GM18858 (cell line): ENCODE measurements at regions not wholly inside any gene's neighbourhood (a gene's known extent, or its start where the extent isn't known, plus 50 kb on each side); places are given as distances from the start of the nearest gene placed in this dataset.

ENCODE experiments used
- ATAC-seq: cut with Tn5 transposase; IDR thresholded peaks from one replicate; pipeline ENCODE4 v1.9.1; 2021; ENCODE audit not compliant: unreplicated experiment

DNA sequence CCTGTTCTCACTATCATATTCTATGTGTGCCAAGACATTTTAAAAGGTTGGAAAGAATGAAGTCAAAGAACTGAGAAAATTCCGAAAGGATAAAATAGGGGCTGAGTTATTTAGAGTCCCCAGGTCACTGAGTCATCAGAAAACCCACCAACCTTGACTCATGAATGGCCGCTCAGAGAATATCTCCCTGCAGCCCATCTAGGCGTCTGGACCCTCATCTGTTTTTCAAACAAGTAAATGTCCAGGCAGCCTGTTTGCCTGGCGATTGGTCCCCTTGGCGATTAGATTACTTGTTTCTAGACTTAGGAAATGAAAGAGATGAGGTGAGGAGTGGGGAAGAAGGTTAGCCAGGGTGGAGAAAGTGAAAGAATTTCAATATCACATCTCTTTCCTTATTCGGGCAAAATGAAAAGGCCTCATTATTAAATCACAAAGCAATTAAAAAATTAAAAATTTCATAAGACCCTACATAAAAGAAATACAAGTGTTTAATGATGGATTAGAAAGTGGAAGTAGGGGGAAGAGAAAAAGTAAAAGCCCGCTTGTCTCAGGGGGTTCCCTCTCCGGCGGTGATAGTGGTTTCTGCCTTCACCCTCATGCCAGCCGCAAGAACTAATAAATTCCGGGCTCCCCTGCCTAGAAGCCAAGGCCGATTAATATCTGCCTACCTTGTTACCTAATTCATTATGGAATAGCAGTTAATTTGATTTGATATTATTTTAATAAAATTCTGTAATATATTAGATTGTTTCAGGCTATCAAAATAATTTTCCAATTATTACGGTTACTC is 415.9 kb downstream of the BCL11B start:
- ATAC-seq: no peak

DNA sequence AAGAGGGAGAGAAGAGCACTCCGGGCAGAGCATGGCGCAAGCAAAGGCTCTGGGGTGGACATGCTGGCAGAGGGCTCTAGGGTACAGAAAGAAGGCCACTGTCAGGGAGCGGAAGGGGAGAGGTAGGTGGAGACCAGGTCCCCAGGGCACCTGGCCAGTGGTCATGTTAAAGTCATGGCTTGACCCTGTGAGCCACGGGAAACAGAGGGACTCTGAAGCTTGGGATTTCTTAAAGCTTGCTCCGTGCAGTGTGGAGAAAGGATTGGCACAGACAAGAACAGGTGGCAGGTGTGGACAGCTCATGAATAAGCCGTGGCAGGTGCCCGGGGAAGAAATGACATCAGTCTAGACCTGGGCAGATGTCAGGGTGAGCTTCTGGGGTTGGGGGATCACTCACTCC is 413.8 kb downstream of the BCL11B start:
- ATAC-seq: no peak

DNA sequence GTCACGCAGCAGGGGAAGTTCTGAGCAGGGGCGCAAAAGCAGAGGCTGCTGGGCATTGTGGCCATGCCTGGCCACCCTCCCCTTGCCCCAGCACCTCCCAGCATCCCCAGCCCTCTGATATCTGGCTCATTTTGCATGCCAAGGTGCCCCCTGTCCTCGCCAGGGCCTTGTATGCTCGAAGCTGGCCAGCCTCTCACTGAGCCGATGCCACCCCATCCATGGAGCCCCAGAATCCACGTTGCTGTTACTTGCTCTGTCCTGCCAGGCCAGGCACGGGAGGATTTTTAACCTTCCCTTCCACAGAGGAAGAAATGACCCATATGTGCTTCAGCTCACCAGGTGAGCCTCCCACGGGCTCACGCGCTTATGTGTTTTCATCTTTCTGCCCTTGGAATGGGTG is 413.4 kb downstream of the BCL11B start:
- ATAC-seq: no peak

DNA sequence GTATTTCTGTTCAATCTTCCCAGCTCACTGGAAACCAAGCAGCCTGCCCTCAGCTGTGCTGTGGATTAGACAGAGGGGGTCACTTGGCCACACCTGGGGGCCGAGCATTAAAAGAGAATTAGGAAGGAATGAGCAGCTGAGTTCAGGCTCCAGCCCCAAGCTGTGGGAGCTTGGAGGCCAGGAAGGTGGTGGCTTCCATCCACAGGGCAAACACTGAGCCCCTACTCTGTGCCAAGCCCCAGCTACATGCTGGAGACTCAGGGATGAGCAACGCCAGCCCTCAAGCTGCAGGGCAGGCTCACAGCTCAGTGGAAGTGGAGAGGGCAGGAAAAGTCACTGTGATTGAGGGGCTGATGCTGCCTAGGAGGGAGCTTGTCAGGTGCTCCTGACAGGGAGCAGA is 412.7 kb downstream of the BCL11B start:
- ATAC-seq: no peak

DNA sequence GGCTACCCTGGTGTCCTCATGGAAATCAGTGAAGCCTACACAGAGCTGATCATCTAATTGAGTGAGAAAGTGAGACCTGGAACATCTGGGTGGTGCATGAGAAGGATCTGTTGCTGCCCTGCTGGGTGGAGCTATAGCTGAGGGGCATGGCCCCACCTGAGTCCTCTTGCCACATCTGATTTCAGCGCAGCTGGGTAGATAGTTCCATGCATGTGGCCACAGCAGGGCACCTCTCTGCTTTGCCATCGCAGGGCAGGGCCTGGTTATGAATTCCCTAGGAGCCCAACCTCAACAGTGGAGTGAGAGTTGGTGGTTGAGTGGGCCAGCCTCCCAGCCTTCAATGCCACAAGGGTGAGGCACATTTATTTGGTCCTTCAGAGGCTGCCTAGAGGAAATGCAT is 407.8 kb downstream of the BCL11B start:
- ATAC-seq: no peak

DNA sequence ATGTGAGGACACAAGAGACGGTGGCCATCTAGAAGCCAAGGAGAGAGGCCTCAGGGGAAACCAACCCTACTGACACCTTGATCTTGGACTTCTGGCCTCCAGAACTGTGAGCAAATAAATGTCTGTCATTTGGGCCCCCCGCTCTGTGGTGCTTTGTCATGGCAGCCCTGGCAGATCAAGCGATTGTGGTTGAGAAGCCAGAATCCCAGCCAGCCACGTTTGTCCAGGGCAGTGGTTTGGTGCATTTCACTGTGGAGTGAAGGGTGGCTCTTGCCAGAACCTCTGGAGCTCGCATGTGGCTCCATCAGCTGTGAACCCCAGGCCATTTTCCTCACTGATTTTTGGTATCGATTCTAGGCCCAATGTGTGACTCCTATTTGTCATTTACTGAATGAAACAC is 404.9 kb downstream of the BCL11B start:
- ATAC-seq: no peak

DNA sequence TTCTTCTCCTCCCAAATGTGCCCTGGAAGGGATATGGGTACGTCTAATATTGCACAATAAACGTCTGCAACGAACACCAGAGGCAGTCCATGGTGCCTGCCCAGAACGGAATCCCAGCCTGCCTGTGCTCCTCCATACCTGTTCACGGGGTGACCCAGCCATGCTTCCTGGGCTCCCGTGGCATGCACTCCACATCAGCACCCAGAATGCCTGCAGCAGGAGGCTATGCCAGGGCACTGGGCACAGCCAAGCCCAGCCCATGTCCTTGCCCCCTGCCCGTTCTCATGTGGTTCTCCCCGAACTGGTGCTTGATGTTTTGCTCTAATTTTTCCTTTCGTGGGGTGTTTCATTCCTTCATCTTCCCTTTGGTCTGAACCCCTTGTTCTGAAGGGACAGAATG is 404.3 kb downstream of the BCL11B start:
- no peak for ATAC-seq

DNA sequence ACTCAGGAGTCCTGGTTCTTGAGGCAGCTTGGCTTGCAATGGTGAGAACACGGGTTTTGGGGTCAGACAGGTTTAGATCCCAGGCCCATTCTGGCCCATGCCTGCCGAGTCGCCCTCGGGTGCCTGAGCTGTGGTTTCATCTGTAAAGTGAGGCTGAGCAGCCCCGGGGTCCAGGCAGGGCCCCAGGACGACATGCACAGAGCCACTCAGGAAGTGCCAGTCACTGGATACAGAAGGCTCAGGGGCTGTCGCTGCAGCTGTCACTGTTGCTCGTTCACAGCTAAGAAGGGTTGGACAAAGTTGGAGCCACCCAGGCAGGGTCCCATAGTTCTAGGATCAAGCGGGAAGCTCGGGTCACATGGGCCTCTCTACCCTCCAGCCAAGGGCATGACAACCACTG is 403.1 kb downstream of the BCL11B start:
- ATAC-seq: no peak

DNA sequence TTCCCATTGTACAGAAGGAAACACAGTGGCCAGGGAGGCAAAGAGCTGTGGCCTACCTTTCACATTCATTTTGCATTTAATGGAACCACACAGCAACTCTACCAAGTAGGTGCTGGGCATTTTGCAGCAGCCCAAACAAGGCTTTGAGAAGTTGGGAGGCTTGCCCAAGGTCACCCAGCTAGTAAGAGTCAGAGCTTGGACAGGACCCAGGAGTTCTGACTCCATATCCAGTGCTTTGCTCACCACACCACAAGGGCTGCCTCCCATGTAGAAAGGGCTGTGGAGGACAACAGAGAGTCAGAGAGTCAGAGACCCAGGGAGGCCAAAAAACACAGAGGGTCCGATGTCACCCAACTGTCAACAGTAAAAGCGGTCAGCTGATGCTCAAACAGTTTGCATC is 400.2 kb downstream of the BCL11B start:
- no peak for ATAC-seq

DNA sequence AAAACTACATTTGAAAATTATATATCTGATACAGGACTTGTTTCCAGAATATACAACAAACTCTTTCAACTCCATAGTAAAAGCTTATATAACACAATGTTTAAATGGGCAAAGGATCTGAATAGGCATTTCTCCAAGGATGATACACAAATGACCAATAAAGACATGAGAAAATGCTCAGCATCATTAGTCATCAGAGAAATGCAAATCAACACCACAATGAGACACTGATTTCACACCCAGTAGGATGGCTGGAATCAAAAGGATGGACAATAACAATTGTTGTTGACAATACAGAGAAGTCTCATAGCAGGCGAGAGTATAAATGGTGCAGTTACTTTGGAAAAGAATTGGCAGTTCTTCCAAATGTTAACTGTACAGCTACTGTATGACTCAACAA is 394.9 kb downstream of the BCL11B start:
- ATAC-seq: no peak

DNA sequence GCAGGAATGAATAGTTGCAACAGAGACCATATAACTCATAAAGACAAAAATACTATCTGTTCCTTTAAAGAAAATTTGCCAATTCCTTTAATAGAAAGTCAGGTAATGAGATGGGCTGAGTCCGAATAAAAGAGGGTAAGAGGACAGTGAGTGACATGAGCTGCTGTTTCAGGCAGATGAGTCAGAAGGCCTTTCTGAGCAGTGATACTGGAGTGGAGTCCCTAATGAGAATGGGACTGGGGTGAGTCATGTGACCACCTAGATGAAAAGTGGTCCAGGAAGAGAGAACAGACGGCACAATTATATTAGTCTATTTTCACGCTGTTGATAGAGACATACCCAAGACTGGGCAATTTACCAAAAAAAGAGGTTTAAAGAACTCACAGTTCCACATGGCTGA is 393.7 kb downstream of the BCL11B start:
- ATAC-seq: no peak

DNA sequence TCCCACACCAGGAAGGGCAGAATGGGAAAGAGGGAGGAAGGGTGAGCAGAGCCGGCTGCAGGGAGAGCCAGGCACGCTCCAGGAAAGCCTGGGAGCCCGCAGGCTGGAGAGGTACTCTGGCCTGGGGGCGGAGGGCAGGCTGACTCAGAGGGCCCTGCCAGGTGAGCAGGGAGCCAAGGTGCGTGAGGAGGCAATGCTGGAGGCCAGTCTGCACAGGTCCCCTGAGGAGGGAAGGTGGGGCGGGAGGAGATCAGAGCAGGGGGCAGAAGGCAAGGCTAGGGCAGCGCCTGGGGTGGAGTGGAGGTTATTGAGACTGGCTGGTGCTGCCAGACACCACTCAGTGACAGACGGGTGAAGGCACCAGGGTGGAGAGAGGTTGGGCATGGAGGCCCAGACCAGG is 385.0 kb downstream of the BCL11B start:
- ATAC-seq: no peak

DNA sequence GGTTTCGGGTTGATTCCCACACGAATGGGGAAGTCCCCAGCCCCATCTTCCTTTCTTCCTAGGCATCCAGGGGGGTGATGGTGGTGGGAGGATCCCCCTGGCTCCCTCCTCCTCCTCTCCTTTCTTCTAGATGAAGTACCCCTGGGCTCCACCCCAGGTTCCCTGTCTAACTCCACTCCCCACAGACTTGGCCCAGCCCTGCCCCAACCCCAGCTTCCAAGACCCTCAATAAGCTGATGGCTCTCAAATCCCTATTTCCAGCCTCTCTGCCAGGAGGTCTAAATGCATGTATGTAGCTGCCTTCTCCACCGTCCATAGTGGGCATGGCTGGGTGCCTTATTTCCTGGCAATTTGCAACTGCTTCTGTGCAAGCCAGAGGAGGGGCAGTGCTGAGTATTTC is 383.7 kb downstream of the BCL11B start:
- no peak for ATAC-seq

DNA sequence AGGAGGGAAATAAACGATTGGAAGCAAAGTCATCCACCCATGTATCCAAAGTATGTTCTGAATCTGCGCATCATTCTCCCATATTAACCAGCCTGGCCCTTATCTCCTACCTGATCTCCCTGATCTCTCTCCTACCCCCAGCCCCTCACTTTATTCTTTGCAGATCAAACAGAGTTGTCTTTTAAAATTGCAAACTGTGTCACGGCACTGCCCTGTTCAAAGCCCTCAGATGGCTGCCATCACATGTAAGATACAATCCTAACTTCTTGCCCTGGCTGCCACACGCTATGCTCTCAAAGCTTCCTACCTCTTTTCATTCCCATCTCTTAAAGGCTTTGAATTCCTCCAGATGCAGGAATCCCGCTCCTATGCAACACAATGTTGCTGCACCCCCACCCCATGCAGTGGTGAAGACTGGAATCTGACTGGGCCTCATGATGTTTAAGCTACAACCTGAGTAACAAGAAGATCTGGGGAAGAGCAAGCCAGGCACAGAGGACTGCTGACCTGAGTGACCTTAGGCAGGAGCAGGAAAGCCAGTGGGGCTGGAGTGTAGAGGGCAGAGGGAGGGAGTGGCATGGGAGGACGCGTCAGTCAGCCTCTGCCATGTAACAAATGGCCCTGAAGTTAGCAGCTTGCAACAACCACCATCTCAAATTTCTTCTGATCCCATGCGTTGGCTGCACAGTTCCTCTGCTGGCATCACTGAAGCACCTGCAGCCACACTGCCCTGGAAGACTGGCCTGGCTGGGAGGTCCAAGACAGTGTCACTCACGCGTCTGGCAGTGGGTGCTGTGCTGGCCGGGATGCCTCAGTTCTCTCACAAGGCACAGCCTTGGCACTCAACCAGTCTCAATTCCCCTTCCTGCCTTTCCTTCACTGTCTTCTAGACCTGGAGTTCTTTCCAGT is 382.8 kb downstream of the BCL11B start:
- ATAC-seq: no peak

DNA sequence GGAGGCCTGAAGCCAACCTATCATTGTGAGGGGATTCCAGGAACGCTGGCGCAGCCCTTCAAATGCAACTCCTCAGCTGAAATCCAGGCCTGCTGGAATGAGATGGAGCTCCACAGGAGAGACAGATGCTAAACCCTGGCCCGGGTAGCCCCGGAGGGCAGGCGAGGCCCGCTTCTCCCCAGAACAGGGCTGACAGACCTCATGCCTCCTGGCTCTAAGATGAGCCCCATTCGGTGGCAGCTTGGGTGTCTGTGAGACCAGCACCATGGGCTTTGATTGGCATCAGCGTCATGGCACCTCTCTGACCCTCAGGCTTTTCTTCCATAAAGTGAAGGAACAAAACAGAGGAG is 382.2 kb downstream of the BCL11B start:
- ATAC-seq: no peak

DNA sequence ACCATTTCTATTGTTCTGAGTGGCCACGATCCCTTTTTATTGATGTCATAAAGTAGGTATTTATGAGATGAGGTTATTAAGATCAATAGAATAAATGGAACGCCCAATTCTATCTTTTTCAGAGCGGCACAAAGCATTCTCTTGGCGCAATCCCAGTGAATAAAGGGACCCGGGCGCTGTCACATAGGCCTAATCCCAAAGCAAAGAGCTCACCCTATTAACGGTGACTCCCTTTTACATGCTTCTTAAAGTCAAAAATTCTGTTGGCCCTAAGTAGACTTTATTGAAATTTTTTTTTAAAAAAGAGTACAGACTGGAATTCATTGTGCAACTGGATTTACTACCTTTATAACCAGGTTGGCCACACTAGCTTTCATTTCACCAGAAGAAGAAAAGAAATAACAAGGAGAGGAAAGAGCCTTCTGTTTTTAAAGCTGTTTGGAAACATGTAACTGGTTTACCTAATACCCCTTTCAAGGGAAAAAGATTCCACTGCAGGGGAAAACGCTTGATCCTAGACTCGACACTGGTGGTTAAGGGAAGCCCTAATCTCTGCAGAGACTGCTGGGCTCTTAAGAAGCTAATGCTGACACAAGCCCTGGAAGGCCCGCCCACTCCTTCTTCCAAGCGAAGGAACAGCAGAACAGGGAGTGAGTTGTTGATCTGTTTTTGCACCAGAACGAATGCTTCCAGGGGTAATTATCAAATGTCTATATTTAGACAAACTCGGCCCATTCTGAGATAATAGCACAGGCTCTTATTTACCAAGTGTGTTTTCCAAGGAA is 381.2 kb downstream of the BCL11B start:
- ATAC-seq: no peak

DNA sequence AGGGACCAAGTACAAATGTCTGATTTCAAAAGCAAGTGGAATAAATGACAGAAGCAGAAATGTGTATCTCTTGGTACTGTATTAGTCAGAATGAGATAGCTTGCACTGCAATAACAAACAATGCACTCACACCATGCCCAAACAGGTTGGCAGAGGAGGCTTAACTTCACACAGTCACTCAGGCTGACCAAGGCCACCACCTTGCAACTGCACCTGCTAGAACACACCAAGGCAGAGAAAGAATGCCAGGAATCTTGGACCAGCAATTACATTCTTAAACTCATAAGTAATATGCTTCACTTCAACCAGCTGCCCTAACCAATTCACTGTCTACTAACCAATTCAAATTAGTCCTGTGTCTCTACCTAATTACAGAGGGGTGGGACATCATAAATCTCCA is 378.3 kb downstream of the BCL11B start:
- ATAC-seq: no peak

DNA sequence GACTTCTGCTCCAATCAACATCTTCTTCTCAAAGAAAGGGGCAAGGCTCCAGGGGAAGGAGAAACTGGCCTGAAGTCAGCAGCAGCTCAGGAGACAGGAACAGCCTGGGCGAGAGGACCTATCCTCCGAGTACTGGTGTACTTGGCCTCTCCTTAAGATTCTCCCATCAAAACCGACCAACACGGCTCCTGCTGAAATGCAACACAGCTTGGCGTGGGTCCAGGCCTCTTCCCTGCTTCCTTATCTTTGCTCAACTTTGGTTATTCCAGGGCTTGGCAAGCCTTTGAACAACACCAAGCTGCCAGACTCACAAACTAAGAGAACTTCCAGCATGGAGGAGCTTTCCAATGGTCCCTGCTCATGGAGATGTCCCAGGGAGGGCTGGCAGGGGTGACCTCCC is 377.4 kb downstream of the BCL11B start:
- no peak for ATAC-seq

DNA sequence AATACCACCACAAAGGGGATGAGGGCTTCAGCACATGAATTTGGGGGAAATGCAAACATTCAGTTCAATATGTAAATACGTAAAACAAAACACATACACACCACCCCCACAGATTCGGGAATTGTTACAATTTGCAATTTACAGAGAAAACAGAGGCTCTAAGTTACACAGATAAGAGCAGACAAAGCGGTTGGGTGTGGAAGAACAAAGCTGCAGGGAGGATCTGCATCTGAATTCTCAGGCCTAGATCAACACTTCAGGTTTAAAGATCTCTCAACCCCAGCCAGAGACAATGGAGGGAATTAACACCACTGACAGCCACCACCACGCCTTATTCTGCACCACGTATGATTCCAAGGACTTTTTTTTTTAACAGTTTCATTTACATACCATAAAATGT is 375.5 kb downstream of the BCL11B start:
- ATAC-seq: no peak

DNA sequence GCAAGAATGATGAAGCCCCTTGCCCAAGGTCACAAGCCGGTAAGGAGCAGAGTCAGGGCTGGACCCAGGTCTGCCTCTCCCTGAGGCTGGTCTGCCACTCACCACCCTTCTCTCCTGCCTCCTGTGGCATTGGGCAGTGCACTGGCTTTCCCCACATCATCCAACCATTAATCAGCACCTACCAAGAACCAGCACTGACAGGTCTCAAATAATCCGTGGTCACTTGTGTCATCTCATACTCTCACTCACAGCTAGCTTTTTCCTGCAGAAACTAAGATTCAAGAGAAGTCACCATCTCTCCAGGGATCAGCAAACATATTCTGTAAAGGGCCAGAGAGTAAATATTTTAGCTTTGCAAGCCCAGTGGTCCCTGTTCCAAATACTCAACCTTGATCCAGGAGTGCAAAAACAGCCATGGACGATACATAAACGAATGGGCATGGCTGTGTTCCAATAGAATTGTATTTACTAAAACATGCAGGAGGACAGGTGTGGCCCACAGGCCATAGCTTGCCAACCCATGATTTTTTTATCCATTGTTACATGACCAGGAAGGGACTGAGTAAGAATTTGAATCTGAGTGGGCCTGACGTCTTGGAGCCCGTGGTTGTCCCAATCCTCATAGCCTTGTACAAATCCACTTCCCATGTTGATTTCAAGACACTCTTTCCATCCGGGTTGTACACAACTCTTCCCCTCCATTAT is 374.2 kb downstream of the BCL11B start:
- no peak for ATAC-seq

DNA sequence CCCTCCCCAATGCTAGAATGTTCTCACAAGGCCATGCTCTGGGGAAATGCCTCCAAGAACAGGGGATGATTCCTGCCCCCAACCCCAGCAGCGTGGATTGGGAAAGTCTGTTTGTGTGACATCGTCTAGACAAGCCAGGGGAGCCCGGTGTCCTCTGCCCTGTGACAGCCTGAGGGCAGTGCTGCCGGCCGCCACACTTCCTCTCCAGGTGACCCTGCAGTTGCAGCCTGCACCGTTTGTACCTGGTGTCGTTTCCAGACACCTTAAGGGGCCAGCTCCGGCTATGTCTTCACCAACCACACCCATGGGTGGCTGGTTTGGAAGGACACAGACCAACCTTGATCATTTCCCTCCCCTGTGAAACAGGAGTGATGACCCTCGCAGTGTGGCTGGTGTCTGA is 372.6 kb downstream of the BCL11B start:
- ATAC-seq: no peak
